Hepatocyte (in vitro differentiated cells): ENCODE measurements at regions not wholly inside any gene's neighbourhood (a gene's known extent, or its start where the extent isn't known, plus 50 kb on each side); places are given as distances from the start of the nearest gene placed in this dataset.

Experiments
- EZH2phosphoT487 ChIP-seq: fragments of 200-600 bp; sonication (generic); IDR thresholded peaks from one replicate; pipeline ENCODE4 v1.6.1; 2018; ENCODE audit warnings: antibody characterized with exemption, mild to moderate bottlenecking, low read depth, moderate library complexity; ENCODE audit not compliant: unreplicated experiment, severe bottlenecking
- TF ChIP-seq, protein P1 (sequence below): fragments of 200-600 bp; sonication (generic); IDR thresholded peaks from 2 replicates; pipeline ENCODE4 v1.5.1; 2016; ENCODE audit warnings: antibody characterized with exemption, mild to moderate bottlenecking; ENCODE audit not compliant: poor library complexity

DNA sequence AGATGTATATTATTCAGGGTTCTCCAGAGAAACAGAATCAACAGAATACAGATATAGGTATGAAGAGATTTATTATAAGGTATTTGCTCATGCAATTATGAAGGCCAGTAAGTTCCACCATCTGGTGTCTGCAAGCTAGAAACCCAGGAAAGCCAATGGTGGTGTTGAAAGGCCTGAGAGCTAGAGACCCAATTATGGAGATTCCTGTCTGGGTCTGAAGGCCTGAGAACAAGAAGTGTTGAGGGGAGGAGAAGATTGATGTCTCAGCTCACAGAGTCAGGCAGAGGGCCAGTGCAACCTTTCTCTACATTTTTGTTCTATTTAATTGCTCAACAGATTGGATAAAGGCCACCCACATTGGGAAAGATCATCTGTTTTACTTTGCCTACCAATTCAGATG is 524.2 kb upstream of the CRIM1 start:
- TF ChIP-seq, protein P1, sequence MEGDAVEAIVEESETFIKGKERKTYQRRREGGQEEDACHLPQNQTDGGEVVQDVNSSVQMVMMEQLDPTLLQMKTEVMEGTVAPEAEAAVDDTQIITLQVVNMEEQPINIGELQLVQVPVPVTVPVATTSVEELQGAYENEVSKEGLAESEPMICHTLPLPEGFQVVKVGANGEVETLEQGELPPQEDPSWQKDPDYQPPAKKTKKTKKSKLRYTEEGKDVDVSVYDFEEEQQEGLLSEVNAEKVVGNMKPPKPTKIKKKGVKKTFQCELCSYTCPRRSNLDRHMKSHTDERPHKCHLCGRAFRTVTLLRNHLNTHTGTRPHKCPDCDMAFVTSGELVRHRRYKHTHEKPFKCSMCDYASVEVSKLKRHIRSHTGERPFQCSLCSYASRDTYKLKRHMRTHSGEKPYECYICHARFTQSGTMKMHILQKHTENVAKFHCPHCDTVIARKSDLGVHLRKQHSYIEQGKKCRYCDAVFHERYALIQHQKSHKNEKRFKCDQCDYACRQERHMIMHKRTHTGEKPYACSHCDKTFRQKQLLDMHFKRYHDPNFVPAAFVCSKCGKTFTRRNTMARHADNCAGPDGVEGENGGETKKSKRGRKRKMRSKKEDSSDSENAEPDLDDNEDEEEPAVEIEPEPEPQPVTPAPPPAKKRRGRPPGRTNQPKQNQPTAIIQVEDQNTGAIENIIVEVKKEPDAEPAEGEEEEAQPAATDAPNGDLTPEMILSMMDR, result no peak
- TF ChIP-seq EZH2phosphoT487, result no peak
